Panc1 (cell line): ENCODE measurements at regions not wholly inside any gene's neighbourhood (a gene's known extent, or its start where the extent isn't known, plus 50 kb on each side); places are given as distances from the start of the nearest gene placed in this dataset.

Experiments used
- ATAC-seq: fragments of 200-7000 bp; cut with Tn5 transposase; 2 replicates; pipeline ENCODE4 v1.9.1; 2020; ENCODE audit warnings: mild to moderate bottlenecking, moderate library complexity
- BruUV-seq: library from RNA; stranded (reverse); fragments of 400-500 nt; replicated peaks from 2 replicates; lab custom pipeline; 2021; lab: Mats Ljungman, UMichigan
- CTCF ChIA-PET: fragments of 300-600 bp; sonication (Branson Sonifier 250); formaldehyde crosslinking; loops from one replicate; lab custom pipeline; 2022; ENCODE audit warnings: antibody characterized with exemption; lab: Charles Lee
- POLR2A ChIA-PET: fragments of 300-600 bp; sonication (Branson Sonifier 250); formaldehyde crosslinking; loops from one replicate; lab custom pipeline; 2022; ENCODE audit warnings: antibody characterized with exemption; lab: Charles Lee
- DNase-seq: peaks from one replicate; pipeline ENCODE4 v3.0.0-alpha.2; 2010; ENCODE audit warnings: low read depth, low spot score
- H3K27ac ChIP-seq: 2 replicates; pipeline ENCODE4 v1.5.1; 2011; ENCODE audit warnings: mild to moderate bottlenecking, low read length, inconsistent platforms
- H3K27me3 ChIP-seq: fragments of 200-500 bp; sonication (Bioruptor generic); 2 replicates; pipeline ENCODE4 v1.6.0; 2014; ENCODE audit warnings: low read length, inconsistent platforms; ENCODE audit not compliant: control insufficient read depth, insufficient read depth
- H3K36me3 ChIP-seq: fragments of 200-500 bp; sonication (Bioruptor generic); 2 replicates; pipeline ENCODE4 v1.5.1; 2014; ENCODE audit warnings: inconsistent platforms, mild to moderate bottlenecking, low read length, moderate library complexity; ENCODE audit not compliant: control insufficient read depth, insufficient read depth
- H3K4me1 ChIP-seq: 2 replicates; pipeline ENCODE4 v1.5.1; 2011; ENCODE audit warnings: inconsistent platforms, mild to moderate bottlenecking, low read length, moderate library complexity; ENCODE audit not compliant: control insufficient read depth, insufficient read depth
- H3K4me3 ChIP-seq, 2 experiments: 2 replicates each; pipeline ENCODE4 v1.5.1; 2011 to 2012; ENCODE audit warnings: low read depth in 2 of 2, low read length in 2 of 2, mild to moderate bottlenecking in 2 of 2, inconsistent platforms in 1 of 2, moderate library complexity in 1 of 2
- H3K9me3 ChIP-seq: fragments of 200-500 bp; sonication (Bioruptor generic); 2 replicates; pipeline ENCODE4 v1.5.1; 2014; ENCODE audit warnings: low read depth, mild to moderate bottlenecking, inconsistent platforms, low read length, moderate library complexity; ENCODE audit not compliant: control insufficient read depth, insufficient read depth
- CTCF ChIP-seq: fragments of 450-650 bp; IDR thresholded peaks from 2 replicates; pipeline ENCODE4 v1.5.1; 2017; ENCODE audit warnings: mild to moderate bottlenecking
- POLR2AphosphoS5 ChIP-seq: IDR thresholded peaks from 2 replicates; pipeline ENCODE4 v1.6.1; 2012; ENCODE audit warnings: mild to moderate bottlenecking, low read depth, low read length, moderate library complexity
- REST ChIP-seq, 2 experiments: IDR thresholded peaks; 2 replicates each; pipeline ENCODE4 v1.6.1; 2011 to 2012; ENCODE audit warnings: low read depth in 2 of 2, control low read depth in 1 of 2, low read length in 1 of 2, mild to moderate bottlenecking in 1 of 2, moderate library complexity in 1 of 2; ENCODE audit not compliant: insufficient read depth in 1 of 2
- SIN3A ChIP-seq: IDR thresholded peaks from 2 replicates; pipeline ENCODE4 v1.6.1; 2012; ENCODE audit warnings: low read depth, mild to moderate bottlenecking, low read length, moderate library complexity, borderline replicate concordance; ENCODE audit not compliant: insufficient read depth
- TCF7L2 ChIP-seq: IDR thresholded peaks from 2 replicates; pipeline ENCODE4 v1.6.1; 2011; ENCODE audit warnings: mild to moderate bottlenecking, low read depth, low read length, inconsistent platforms
- in situ Hi-C: cut with HindIII; loops from 2 replicates; pipeline ENCODE4 v1.10.0; 2016; ENCODE audit warnings: low sequenced_read_pairs, low pct_unique_long_range_greater_than_20kb
- intact Hi-C: fragments of 100-400 bp; cut with micrococcal nuclease; formaldehyde crosslinking; loops from one replicate; pipeline ENCODE4 v1.10.0; 2022; ENCODE audit not compliant: unreplicated experiment

- Histone ChIP-seq H3K27ac (no peak overlapping the region), H3K36me3 (no peaks in the 10 kb centered on the region), H3K9me3 (no peaks in the 10 kb centered on the region), H3K27me3 (0 out of 2 replicates have a peak, but pooled peaks cover 2% of the 10 kb centered on the region), H3K4me1 (no peaks in the 10 kb centered on the region), H3K4me3 (no peak overlapping the region)
- CTCF ChIA-PET, result no interaction called here
- POLR2A ChIA-PET, result no interaction called here
- no TSS peak for BruUV-seq
- no peak for TF ChIP-seq SIN3A
- no peak for TF ChIP-seq TCF7L2
- no peak for TF ChIP-seq POLR2AphosphoS5
- TF ChIP-seq CTCF, result no peak
- no peak for TF ChIP-seq REST (IDR thresholded peaks at IDR 0.05; ENCODE audit: insufficient read depth in 1 of 2, low read depth in 2 of 2, low read length in 1 of 2)
- DNase-seq (no peak), ATAC-seq (no peak)
- intact Hi-C loops (no loop called here), in situ Hi-C loops (no loop called here)
Observed at GRCh38 chr15:93231261-93231925, 142.4 kb upstream of the RGMA start.

GRCh38 chr15:93228546-93228945 lies 139.5 kb upstream of the RGMA start:
- ChIA-PET POLR2A (no interaction called here), CTCF (no interaction called here)
- BruUV-seq, result no TSS peak
- H3K27ac ChIP-seq, result no peak overlapping the region
- no peaks in the 10 kb centered on the region for H3K36me3 ChIP-seq
- no peak for ATAC-seq
- DNase-seq, result no peak
- intact Hi-C loops, result no loop called here
- no peaks in the 10 kb centered on the region for H3K9me3 ChIP-seq
- H3K27me3 ChIP-seq, result 0 out of 2 replicates have a peak, but pooled peaks cover 2% of the 10 kb centered on the region
- in situ Hi-C loops, result no loop called here
- H3K4me1 ChIP-seq, result no peaks in the 10 kb centered on the region
- H3K4me3 ChIP-seq, result no peak overlapping the region
- TF ChIP-seq SIN3A, result no peak
- TF ChIP-seq TCF7L2, result no peak
- no peak for TF ChIP-seq CTCF
- no peak for TF ChIP-seq REST (IDR thresholded peaks at IDR 0.05; ENCODE audit: insufficient read depth in 1 of 2, low read depth in 2 of 2, low read length in 1 of 2)
- no peak for TF ChIP-seq POLR2AphosphoS5
